ENCODE measurements at regions not wholly inside any gene's neighbourhood (a gene's known extent, or its start where the extent isn't known, plus 50 kb on each side); places are given as distances from the start of the nearest gene placed in this dataset.

DNA sequence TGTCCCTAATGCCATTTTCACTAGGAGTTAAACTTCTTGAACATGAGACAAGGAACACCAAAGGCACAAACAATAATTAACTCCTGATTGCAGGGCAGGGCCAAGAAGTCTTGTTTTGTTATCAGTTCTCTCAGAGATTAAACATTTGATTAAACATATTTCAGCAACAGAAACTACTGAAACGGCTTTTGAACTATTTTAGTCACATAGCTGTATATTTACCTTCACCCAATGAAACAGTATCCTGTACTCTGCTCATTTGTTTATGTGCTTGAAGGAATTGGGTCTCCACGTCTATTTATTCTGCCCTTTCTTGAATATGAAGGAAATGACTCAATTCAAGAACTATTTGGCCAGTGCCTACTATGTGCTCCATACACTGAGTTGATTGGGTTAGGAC is 51.3 kb upstream of the PTCSC3 start:
- Histone ChIP-seq H3K9me3 (ENCODE audit: control insufficient read depth, low read length) (no peaks in the 10 kb centered on the region), H3K4me1 (ENCODE audit: control insufficient read depth, insufficient read depth, low read length) (peaks cover 7% of the 10 kb centered on the region), H3K9ac (ENCODE audit: extremely low read depth, low read length, poor library complexity, severe bottlenecking) (no peak overlapping the region), H3K4me3 (ENCODE audit: low read length) (no peak overlapping the region), H3K36me3 (ENCODE audit: control insufficient read depth, insufficient read depth, low read length) (no peaks in the 10 kb centered on the region), H3K27me3 (ENCODE audit: control insufficient read depth, insufficient read depth, low read length, poor library complexity, severe bottlenecking) (no peaks in the 10 kb centered on the region), H3K27ac (ENCODE audit: low read depth, low read length) (no peak overlapping the region)
- no peaks in the 10 kb centered on the region for H3K36me3 Mint-ChIP-seq (ENCODE audit: low read depth)
- DNase-seq = no peak
- H3K27ac Mint-ChIP-seq = no peak overlapping the region
- no peak overlapping the region for H3K4me3 Mint-ChIP-seq
- no peaks in the 10 kb centered on the region for H3K9me3 Mint-ChIP-seq
- 67 to 74% methylated on average over 1 to 2 of the region's 2 CpGs for WGBS, 2 experiments (ENCODE audit: insufficient coverage in 1 of 2, insufficient read length in 1 of 2)
- no peak for TF ChIP-seq CTCF (conservative IDR thresholded peaks at IDR 0.05)
- H3K27me3 Mint-ChIP-seq (ENCODE audit: insufficient read depth) = peaks cover 3% of the 10 kb centered on the region
- peaks cover 30% of the 10 kb centered on the region for H3K4me1 Mint-ChIP-seq

DNA sequence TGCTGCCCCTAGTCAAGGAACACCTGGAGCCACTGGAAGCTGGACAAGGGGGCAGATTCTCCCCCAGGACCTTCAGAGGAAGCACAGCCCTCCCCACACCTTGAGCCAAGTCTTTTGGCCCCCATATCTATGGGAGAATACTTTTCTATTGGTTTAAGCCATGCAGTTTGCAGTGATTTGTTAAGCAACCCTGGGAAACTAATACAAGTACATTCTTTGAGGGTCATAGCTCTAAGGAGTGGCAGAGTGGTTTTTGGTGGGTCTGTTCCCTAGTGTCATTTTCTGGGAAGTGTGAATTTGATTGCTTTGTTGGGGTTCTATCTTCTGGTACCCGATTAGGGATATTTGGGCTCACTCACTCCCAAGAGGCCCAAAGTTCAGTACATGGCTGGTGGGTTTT is 50.8 kb upstream of the PTCSC3 start:
- Histone ChIP-seq H3K9me3 (ENCODE audit: control insufficient read depth, low read length) (no peaks in the 10 kb centered on the region), H3K4me3 (ENCODE audit: low read length) (no peak overlapping the region), H3K4me1 (ENCODE audit: control insufficient read depth, insufficient read depth, low read length) (peaks cover 9% of the 10 kb centered on the region), H3K36me3 (ENCODE audit: control insufficient read depth, insufficient read depth, low read length) (no peaks in the 10 kb centered on the region), H3K9ac (ENCODE audit: extremely low read depth, low read length, poor library complexity, severe bottlenecking) (no peak overlapping the region), H3K27me3 (ENCODE audit: control insufficient read depth, insufficient read depth, low read length, poor library complexity, severe bottlenecking) (no peaks in the 10 kb centered on the region), H3K27ac (ENCODE audit: low read depth, low read length) (no peak overlapping the region)
- H3K4me3 Mint-ChIP-seq = no peak overlapping the region
- H3K36me3 Mint-ChIP-seq (ENCODE audit: low read depth) = no peaks in the 10 kb centered on the region
- H3K27ac Mint-ChIP-seq = no peak overlapping the region
- TF ChIP-seq CTCF (conservative IDR thresholded peaks at IDR 0.05) = no peak
- no peaks in the 10 kb centered on the region for H3K9me3 Mint-ChIP-seq
- peaks cover 3% of the 10 kb centered on the region for H3K27me3 Mint-ChIP-seq (ENCODE audit: insufficient read depth)
- DNase-seq = no peak
- 82% methylated on average over 1 of the region's 1 CpG; no CpG with 5 or more reads in 1 of the 2 experiments for WGBS, 2 experiments (ENCODE audit: insufficient coverage in 1 of 2, insufficient read length in 1 of 2)
- H3K4me1 Mint-ChIP-seq = peaks cover 33% of the 10 kb centered on the region
